EH (cell line): ENCODE measurements at regions not wholly inside any gene's neighbourhood (a gene's known extent, or its start where the extent isn't known, plus 50 kb on each side); places are given as distances from the start of the nearest gene placed in this dataset.
"Not testable (repeated sequence)": the region's sequence is repeated elsewhere in the genome, so short reads cannot be mapped to it uniquely, and the experiment has no call there.

Experiments used
- DNase-seq: peaks from one replicate; pipeline ENCODE4 v3.0.0-alpha.2; 2015; ENCODE audit warnings: low read depth

DNA sequence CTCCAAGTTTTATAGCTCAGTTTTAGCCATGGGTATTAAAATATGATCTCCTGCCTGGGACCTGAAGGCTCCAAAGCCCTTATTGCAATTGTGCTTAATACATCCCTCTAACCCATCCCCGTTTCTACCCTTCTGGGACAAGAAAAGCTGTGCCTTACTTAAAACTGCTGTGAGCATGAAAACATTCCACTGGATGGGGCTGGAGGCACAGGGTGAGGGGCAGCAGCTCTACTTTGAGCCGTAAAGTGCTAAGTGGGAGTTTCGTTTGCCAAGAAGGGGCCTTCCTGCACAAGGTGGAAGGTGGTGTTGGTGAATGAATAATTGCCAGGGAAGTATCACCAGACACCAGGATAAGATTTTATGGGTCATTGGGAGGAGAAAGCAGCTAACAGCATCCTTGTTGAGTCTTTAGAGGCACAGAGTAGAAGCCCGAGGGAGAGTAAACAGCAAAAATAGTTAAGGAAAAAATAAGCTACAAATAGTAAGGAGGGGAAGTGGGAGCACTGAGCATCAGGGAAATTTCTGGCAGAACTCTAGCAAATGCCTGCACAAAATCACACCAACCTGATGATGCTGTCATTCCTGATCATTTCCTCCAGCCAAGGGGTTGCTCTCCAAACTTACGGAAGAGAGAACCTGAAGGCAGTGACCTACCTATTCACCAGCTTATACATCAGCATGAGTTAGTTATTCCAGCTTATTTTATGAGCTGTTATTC, 218.4 kb downstream of the MREG start:
- no peak for DNase-seq

DNA sequence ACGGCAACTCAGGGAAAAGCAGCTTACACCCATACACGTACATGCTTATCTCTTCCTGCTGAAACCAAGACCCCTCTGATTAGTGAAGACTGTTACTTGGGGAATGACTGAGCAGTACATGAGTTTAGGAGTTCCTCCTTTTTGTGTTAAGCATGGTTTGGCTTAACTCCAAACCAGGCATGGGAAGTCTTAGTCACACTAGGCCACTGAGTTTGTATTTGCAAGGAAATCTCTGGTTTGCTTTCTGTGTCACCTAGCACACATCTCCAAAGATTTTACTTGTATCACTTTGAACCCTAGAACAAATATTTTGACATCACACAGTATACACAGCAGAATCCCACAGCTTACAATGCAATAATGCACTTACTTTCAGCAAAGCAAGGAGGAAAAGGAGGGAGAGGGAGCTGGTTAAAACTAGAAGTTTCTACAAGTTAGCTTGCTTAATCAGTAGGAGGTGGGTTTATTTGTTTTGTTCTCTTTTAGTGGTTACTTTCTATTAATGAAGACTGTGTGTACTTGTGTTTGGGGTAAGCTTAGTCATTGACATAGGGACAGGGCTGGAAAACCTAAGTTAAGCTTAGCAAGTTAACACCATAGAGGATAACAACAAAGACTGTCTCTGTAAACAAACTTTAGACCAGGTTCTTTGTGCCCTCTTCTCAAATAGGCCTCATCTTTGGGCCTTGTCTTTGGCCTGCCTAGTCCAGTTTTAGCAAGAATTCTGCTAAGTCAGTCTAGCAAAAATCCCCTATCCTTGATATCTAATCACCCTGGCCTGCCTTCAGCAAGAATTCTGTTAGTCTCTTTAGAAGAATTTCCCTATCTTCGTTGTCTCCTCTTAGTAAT, 219.4 kb downstream of the MREG start:
- DNase-seq: peak; percentile 94

DNA sequence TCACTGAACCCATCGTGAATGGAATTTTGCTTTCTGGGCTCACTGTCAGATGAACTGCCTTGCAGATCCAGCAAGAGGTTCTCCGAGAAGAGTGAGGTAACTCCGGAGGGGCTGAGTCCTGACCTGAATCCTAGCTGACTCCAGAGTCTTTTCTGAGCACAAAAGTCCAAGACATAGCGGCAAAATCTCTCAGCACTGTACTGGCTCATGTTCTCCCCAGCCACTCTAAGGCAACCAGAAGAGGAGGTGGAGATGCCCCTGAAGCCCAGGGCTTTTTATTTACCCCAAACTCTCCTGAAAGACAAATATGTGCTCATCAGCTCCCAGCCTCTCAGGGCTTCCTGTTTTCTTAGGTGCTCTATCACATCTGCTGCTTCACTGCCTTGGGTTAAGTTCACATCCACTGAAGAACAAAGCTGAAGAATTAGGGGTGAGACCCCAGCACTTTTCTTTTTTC, 221.8 kb downstream of the MREG start:
- no peak for DNase-seq

DNA sequence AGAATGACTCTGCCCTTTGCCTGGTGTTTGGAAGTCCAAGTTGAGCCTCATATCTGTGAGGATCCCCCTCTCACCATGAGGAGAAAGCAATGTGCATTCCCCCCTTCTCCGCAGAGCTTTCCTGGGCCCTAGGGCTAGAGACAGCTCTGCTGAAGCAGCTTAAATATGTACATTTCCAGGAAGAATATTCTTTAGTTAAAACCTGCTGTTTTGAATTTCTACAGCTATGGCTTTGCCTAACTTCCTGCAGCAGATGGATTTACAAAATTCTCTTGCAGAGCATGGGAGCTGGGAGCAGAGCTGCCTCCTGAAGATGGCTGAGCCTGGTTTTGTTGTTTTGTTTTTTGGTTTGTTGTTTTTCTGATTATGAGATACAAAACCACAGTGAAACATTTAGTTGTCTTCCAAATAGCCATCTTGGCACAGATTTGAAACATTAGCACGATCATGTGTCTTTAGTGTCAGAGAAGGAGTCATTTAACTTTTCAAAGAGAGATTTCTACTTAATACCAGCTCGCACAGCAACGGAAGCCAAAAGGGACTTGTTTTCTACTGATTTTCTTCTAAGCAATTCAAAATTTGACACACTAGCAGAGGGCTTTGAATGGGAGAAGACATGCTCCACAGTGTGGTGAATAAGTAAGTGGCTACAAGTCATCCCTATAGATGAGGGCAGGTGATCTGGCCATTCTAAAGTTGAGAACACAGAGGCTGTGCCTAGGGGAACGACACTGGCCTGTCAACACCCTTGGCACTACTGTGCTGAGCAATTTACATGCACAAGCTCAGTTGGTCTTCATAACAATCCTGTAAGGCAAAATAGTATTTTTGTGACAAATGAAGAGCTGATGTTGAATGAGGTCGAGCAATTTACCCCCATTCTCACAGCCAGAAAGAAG, 222.6 kb downstream of the MREG start:
- peak; percentile 20 for DNase-seq

DNA sequence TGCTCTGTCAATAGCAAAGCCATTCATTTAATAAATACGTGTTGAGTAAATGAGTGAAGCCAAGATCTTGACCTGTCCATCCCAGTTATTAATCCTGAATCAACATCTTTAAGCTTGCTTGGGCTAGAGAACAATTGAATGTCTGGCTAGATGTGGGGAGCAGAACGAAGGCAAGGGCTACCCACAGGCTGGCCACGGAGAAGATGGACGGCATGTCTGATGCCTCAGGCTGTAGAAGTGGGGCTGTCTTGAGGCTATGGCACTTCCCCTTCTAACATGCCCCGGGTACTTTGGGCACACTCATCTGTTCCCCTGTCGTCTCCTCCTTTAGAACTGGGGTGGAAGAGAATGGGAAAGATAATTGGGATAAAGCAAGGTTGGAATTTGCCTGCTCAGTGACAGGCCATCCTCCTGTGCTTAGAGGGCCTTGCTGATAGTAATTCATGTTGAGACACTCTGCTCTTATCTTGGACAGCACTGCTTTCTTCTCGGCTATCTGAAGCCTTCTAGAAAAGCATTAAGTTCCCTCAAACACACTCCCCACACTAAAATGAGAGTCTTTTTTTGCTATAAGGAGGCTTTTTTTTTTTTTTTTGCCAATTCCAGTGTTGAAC, 225.7 kb downstream of the MREG start:
- no peak for DNase-seq

DNA sequence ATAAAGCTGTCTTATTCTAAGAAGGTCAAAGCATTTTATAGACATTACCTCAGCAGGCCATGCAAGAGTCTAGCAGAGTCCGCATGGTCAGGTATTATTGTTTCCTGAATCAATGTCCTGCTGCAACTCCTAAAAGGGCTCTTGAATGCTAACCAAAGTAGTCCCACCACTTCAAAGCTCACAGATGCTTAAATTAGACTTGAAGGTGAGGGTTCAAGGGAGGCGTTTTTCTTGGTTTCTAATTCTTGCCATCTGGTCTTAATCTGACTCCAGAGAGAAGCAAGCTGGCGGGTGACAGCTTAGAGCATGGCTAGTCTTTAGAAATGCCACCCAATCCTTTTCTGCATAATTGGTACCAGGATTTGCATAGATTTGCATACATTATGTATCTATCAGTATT, 226.3 kb downstream of the MREG start:
- DNase-seq: no peak

DNA sequence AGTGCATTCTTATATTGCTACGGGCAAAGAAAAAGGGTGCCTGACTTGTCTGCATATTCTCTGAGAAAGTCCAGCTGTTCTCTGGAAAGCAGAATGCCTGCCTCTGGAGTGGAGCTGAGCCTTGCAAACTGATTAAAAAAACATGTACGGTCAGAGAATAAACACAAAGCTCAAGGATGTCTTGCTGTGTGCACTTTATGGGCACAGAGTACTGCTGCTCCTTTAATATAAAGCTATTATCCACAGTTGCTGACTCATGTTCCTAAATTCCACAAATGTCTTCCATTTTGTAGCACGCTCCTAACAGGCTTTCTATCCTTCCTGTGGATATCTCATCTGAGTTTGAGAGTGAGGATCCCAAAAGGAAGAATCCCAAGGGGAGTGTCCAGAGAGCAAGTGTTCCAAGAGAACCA, 229.0 kb downstream of the MREG start:
- peak; percentile 96 for DNase-seq

DNA sequence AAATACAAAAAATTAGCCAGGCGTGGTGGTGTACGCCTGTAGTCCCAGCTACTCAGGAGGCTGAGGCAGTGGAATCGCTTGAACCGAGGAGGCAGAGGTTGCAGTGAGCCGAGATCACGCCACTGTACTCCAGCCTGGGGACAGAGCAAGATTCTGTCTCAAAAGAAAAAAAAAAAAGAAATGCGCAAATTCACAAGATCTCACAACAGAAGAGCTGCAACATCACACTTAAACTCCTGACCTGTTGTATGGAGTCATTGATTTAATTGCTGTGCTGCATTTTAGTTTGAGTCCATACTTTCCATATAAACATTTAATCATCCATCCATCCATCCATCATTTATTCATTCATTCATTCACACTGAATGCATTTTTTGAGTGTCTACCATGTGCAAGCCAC, 229.7 kb downstream of the MREG start:
- DNase-seq: not testable (repeated sequence)

DNA sequence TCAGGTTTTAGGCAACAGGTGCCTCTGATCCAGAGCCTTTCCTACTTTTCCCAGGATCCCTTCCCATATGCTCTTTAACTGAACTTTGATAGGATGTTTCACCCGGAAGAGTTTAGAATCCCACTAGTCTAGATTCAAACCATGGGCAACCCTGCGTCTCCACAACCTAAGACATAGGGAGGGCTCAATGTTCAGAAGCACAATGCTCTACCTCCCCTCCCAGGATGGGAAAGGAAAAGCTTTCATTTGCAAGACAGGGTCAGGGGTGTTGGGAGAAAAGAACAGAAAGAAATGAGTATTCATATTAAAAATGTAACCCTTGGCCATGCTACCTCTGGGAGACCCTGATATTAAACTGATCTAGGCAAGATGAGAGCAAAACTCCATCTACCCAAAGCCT, 230.4 kb downstream of the MREG start:
- no peak for DNase-seq

DNA sequence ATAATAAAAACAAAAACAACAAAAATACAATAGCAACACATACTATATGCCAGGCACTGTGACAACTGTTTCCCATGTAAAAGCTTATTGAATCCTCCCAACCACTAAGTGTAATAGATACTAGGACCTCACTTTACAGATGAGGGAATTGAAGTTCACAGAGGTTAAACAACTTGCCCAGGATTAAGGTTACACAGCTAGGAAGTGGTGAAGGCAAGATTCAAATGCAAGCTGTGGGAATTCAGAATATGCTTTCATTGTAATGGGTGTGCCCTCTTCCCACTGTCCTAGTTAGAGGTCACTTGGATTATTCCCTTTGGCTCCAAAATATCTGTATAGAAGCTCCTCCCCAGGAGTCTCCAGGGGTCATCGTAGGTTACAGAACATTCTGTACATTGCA, 231.1 kb downstream of the MREG start:
- DNase-seq: no peak

DNA sequence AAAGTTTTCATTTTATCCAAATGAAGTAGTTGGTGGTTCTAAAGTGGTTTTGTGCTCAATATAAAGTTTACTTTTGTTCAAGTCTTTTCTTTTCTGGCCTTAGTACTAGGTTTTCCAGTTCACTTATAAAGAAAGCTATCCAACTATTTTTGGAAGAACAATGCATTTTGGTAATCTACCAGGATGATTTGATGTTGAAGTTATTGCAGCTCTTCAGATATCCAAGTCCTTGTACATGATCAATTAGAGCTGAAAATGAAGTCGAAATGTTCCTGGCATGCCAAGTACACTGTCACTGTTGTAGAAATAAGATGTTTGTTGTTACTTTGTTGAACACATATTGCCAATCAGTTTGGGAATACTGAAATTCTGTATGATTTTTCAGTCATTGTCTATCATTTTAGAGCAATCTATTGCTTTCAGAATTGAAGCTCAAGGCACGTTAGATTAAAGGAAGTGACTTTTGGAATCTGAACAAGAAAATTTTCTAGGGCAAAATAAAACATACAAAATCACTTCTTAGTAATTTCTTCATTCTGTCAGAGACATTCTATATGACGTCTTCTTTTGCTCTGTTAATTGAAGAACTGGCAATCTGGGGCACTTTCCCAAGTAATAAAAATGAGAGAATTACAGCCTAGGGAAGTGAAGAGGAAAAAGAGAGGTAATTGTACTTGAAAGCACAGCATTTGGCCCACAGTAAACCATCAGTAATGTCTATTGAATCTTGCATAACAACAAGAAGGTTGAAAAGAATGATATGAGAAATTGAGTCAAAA, 232.3 kb downstream of the MREG start:
- no peak for DNase-seq

DNA sequence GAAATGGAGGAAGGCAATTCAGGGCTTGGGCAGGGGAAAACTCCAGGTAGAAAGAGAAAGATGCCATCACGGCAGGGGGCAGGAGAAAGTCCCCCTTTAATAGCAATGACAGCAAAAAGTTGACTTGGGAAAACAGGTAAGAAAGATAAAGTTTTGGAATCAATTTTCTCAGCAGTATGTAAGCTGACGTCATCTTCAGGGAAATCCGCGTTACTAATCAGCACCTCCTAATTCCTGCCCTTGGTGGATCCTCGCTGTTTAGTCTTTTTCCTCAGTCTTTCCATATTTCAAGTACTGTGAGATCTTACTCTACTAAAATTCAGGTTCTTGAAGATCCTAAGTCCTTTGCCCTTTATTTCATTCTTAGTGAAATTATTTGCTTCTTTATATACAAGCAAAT, 233.0 kb downstream of the MREG start:
- DNase-seq: no peak

DNA sequence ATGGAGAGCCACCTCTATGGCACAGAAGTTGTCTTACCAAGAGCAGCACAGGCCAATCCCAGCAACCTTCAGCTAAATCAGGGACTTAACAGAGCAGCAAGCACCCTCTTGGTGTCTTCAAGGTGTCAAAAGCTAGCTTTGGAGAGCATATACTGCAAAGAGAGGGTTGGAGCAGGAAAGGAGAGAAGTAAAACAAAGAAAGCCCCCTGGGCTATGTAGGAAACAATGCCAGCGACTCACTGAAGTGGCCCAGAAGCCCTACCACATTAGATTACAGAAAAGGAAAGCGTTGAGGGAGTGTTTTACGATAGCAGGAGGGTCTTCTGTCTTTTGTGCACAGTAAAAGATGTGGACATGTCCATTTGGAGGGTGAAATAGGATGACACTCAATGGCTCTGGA, 233.4 kb downstream of the MREG start:
- no peak for DNase-seq

DNA sequence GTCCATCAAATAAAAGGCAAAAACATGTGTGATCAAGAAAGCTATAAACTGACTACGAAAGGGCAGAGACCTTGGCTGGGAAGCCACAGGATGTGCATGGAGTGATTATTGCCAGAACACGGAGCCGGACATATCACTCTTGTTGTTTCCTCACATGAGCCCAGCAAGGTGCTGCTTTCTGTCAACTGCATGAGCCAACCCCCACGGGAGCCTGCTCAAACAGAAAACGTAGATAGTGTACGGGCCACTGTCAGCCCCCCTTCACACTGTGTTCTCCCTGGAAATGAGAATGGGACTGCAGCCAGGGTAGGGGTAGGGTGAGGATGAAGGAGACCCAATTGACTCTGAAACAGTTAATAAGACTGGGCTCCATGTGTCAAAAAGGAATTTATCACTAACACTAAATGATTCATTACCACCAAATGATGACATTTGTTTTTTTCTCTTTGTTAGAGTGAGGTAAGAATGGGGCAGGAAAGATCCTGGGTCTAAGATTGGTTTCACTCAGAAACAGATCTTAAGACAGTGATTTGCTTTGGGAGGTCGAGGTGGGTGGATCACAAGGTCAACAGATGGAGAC, 235.8 kb downstream of the MREG start:
- no peak for DNase-seq

DNA sequence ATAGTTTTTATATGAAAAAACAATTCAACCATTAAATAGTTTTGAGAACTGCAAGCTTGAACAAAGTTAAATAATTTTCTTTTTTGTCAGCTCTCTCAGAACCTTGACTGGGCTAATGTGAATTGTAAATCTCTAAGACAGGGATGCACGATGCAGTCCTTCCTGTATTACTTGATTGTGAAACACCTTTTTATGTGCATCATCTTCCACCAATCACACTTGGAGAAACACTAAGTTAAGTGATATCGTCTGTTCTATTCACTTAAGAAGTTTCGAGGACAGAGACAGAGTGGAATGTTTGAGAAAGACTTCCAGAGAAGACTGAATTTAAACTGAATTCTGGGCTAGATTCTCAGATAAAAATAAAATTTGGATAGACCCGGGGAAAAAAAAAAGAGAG, 238.2 kb downstream of the MREG start:
- DNase-seq: peak; percentile 22

DNA sequence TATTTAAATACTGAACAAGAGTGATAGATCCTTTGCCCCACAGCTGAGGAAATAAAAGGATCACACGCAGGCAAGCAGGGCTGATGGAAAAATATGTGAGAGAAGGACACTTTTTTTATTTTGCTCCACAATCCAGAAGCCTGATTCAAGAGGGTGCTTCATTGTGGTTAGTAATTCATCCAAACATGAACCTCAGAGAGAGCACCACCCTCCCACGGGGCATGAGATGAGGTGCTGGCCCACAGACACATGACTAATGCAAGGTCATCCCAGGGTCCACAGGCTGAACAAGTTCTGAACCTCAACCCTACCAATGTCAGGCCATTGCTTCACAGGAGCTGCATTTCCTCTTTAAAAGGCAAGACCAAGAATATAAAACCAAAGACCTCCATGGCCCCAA, 239.6 kb downstream of the MREG start:
- peak; percentile 99 for DNase-seq

DNA sequence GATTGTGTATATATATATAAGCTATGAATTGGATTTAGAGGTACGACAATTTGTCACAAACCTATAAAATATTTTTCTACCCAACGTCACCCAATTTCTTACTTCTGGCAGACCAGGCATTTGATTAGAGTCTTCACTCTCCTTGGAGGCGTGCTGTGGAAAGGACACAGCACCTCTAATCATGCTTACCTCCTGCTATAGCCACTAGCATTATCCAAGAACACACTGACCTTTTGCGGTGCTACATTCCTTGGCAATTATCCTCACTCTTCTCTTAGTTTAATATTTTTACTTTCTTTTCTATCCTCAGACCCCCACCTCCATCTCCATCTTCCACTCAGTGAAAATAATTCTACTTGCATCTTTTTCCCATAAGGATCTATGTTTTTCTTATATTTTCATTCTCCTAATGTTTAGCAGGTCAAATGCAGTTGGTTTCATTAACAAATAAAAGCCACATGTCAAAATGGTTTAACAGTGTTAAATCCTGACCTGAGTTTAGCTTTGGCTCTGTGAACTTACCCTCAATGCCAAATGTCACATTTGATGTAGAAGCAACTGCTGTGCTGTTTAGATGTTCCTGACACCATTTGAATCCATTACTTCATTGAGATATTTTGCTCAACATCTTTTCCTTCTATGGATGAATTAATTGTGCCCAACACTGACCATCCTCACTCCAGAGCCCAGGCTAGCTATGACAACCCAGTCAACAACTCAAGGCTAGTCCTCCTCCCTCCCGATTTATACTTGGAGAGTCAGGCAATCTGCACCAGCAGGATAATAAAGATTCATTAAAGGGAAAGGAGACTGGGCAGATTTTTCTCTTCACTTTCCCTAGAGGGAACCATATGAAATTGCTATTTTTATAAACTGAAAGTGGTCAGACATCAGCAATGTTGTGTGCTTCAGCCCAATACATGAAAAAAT, 240.5 kb downstream of the MREG start:
- DNase-seq: peak; percentile 64

DNA sequence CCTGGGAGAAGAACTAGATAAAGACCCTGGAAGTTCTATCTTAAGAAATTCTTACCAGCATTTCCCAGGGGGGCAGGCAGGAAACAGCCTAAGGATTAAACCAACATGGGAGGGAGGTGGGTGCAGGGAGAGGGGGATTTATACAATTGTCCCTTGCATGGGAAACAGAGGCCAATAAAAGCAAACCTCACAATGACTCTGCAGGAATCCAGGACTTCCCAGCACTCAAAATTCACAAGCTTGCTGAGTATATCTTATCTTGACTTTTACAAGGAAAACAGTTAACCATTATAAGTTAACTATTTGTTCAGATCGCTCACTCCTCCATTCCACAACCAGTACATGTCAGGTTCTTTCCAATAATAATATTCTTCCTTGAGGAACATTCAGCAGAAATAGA, 241.3 kb downstream of the MREG start:
- peak; percentile 94 for DNase-seq

DNA sequence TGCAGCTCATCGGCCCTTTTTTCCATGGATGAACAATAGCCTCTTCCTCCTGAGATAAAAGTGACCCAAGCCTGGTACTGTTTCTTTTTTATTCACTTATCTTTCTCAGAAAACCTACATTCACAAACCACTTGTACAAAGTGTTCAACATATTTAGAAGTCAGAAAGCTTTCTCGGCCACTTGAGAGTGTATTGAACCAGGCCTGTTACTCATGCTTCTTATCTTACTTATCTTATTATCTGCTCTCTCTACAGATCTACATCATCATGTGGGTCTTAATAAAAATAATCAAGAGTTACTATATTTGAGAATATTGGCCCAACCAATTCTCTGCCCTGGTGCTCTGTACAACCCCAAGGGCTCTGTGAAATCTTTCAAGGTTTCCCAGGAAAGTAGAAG, 242.1 kb downstream of the MREG start:
- peak; percentile 49 for DNase-seq

DNA sequence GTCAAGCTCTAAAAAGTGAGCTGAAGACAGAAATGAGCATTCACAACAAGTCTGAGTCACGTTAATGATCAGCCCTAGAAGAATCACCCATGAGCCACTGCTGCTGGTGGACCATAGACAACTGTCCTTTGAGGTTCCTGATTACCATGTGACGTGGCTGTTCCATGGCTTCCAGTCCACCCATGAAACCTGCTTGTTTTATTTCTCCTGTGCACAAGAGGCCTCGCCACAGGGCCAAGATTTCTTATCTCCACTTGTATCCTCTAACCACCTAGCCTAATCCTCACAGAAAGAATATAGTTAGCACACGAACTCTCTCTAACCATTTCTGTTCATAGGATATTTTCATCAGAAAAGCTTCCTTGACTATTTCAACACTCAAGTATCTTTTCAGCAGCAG, 242.7 kb downstream of the MREG start:
- no peak for DNase-seq
